Neutrophil (primary cell): ENCODE measurements at regions not wholly inside any gene's neighbourhood (a gene's known extent, or its start where the extent isn't known, plus 50 kb on each side); places are given as distances from the start of the nearest gene placed in this dataset.

Experiments
- H3K27ac ChIP-seq: fragments of 200-600 bp; sonication (generic); 2 replicates; pipeline ENCODE4 v1.5.1; 2016; ENCODE audit warnings: mild to moderate bottlenecking, moderate library complexity
- H3K27me3 ChIP-seq: fragments of 200-600 bp; sonication (generic); 2 replicates; pipeline ENCODE4 v1.6.0; 2016; ENCODE audit warnings: mild to moderate bottlenecking
- H3K36me3 ChIP-seq: fragments of 200-600 bp; sonication (generic); 2 replicates; pipeline ENCODE4 v1.5.1; 2017
- H3K4me1 ChIP-seq, 2 experiments: fragments of 200-600 bp in 1 of 2; sonication (generic) in 1 of 2; 1 replicate in 1 of 2; 2 replicates in 1 of 2; pipeline versions ENCODE4 v1.5.1 to v1.6.1; 2013 to 2016; ENCODE audit warnings: low read depth in 1 of 2, low read length in 1 of 2, mild to moderate bottlenecking in 1 of 2, moderate library complexity in 1 of 2; ENCODE audit not compliant: control insufficient read depth in 1 of 2, insufficient read depth in 1 of 2
- H3K4me3 ChIP-seq, 2 experiments: fragments of 200-600 bp in 1 of 2; sonication (generic) in 1 of 2; 1 replicate in 1 of 2; 2 replicates in 1 of 2; pipeline ENCODE4 v1.5.1; 2013 to 2016; ENCODE audit warnings: low read depth in 1 of 2, low read length in 1 of 2, mild to moderate bottlenecking in 1 of 2, moderate library complexity in 1 of 2
- H3K9me3 ChIP-seq: fragments of 200-600 bp; sonication (generic); 2 replicates; pipeline ENCODE4 v1.5.1; 2016
- CTCF ChIP-seq: fragments of 200-600 bp; sonication (generic); IDR thresholded peaks from 2 replicates; pipeline ENCODE4 v1.5.1; 2016; ENCODE audit warnings: antibody characterized with exemption

- Histone ChIP-seq H3K4me1 (no peaks in the 10 kb centered on the region), H3K27me3 (no peaks in the 10 kb centered on the region), H3K27ac (no peak overlapping the region), H3K36me3 (no peaks in the 10 kb centered on the region), H3K4me3 (no peak overlapping the region), H3K9me3 (no peaks in the 10 kb centered on the region)
- TF ChIP-seq CTCF = no peak
Measured at GRCh38 chr5:2515180-2515764, 236.2 kb downstream of the IRX2 start.

- H3K4me3 ChIP-seq = no peak overlapping the region
- no peak overlapping the region for H3K27ac ChIP-seq
- no peaks in the 10 kb centered on the region for H3K4me1 ChIP-seq
- no peaks in the 10 kb centered on the region for H3K9me3 ChIP-seq
- no peak for TF ChIP-seq CTCF
- H3K27me3 ChIP-seq = no peaks in the 10 kb centered on the region
- no peaks in the 10 kb centered on the region for H3K36me3 ChIP-seq
Measured at GRCh38 chr5:2514484-2514883, 237.0 kb downstream of the IRX2 start.

- Histone ChIP-seq H3K4me1 (no peaks in the 10 kb centered on the region), H3K9me3 (no peaks in the 10 kb centered on the region), H3K27ac (no peak overlapping the region), H3K4me3 (no peak overlapping the region), H3K36me3 (no peaks in the 10 kb centered on the region), H3K27me3 (no peaks in the 10 kb centered on the region)
- no peak for TF ChIP-seq CTCF
Measured at GRCh38 chr5:2511706-2512105, 239.8 kb downstream of the IRX2 start.

GRCh38 chr5:2511126-2511525 lies 240.4 kb downstream of the IRX2 start:
- H3K27ac ChIP-seq = no peak overlapping the region

GRCh38 chr5:2509527-2509926 lies 241.9 kb downstream of the IRX2 start:
- H3K4me3 ChIP-seq = no peak overlapping the region

More at GRCh38 chr5:2511126-2511525, 240.4 kb downstream of the IRX2 start:
- Histone ChIP-seq H3K36me3 (no peaks in the 10 kb centered on the region), H3K9me3 (no peaks in the 10 kb centered on the region), H3K4me1 (no peaks in the 10 kb centered on the region), H3K4me3 (no peak overlapping the region), H3K27me3 (no peaks in the 10 kb centered on the region)
- TF ChIP-seq CTCF = no peak

More at GRCh38 chr5:2509527-2509926, 241.9 kb downstream of the IRX2 start:
- H3K27ac ChIP-seq = no peak overlapping the region
- no peak for TF ChIP-seq CTCF
- no peaks in the 10 kb centered on the region for H3K36me3 ChIP-seq
- H3K27me3 ChIP-seq = no peaks in the 10 kb centered on the region
- H3K9me3 ChIP-seq = no peaks in the 10 kb centered on the region
- no peaks in the 10 kb centered on the region for H3K4me1 ChIP-seq
